Gastroesophageal sphincter (tissue), 3 donors: ENCODE measurements at regions not wholly inside any gene's neighbourhood (a gene's known extent, or its start where the extent isn't known, plus 50 kb on each side); places are given as distances from the start of the nearest gene placed in this dataset.

Experiments
- CTCF ChIP-seq, 4 experiments: fragments of 200-600 bp in 2 of 4; fragments of 450-650 bp in 2 of 4; sonication (generic) in 1 of 4; IDR thresholded peaks; one replicate each; pipeline ENCODE4 v1.5.1; 2017 to 2019; ENCODE audit warnings: antibody characterized with exemption in 4 of 4, mild to moderate bottlenecking in 2 of 4, moderate library complexity in 2 of 4
- POLR2AphosphoS5 ChIP-seq: sonication (generic); formaldehyde crosslinking; IDR thresholded peaks from one replicate; pipeline ENCODE4 v1.6.1; 2017; ENCODE audit warnings: antibody characterized with exemption

DNA sequence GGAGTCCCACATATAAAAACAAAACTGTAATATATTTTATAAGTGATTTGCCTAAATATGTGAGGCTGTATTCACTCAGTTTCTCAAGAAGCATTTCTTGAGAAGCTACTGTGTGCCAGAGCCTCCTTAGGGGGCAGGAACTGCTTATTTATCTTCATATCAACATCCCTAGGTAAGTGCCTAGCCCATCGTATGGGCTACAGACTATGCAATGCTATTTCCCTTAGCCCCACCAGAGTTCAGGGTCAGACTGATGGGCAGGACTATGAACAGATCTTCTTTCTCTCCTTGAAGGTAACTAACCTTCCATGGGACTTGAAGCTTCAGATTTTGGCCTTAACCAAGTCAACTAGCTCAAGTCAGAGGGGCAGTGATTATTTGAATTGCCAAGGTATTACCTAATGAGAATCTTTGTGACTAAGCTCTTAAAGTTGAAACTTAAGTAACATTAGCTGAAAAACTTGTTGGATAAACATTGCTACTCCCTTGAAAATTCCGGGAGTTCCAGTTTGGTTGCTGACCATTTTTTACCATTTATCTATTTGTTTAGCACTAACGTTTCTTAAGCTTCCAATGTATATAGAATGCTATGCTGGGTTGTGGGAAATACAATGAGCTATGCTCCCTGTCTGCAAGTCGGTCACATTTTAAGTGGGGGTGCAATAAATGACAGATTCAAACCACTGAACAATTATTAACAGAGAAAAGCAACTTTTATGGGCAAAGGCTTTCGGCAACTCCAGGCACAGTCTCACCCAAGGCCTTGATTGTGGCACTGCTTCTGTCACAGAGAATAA lies 85.2 kb downstream of the GPR88 start:
- TF ChIP-seq CTCF (IDR thresholded peaks at IDR 0.05) = no peak
- no peak for TF ChIP-seq POLR2AphosphoS5
